ENCODE measurements at regions not wholly inside any gene's neighbourhood (a gene's known extent, or its start where the extent isn't known, plus 50 kb on each side); places are given as distances from the start of the nearest gene placed in this dataset.

DNA sequence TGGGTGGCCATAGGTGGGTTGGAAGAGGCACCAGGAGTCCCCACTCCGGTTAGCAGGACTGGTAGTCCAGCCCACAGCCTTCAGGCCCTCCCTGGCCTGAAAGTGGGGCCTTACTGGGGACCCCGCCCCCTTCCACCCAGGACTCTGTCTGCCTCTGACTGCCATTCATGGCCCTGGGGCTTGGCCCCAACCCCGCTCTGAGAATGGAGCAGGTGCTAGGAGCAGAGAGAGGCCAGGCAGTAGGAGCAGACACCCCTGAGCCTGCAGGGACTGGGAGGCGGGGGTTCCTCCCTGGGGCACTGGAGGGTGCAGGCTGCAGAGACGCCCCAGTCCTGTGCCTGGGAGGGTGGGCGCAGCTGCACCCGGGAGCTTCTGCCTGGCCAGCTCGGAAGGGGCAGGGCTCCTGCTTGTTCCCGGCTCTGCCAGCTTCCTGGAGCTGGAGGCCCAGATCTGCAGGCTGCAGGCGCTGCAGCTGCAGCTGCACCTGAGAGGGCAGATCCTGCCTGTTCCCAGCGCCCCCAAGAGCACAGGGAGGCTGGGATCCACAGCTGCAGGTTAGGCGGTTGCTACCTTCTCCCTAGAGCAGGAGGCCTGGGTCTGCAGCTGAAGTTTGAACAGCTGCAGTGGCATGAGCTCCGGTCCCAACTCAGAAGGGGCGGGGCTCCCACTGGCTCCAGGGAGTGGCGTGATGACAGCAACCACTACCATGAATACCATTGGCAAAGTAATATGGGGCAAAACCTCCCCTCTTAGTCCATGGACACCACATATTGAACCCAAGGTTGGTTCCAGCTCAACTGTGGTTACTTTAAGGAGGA lies 194.7 kb downstream of the SQOR start:
- H3K4me1 ChIP-seq (ENCODE audit: control insufficient read depth in 2 of 2, insufficient read depth in 2 of 2, low read length in 2 of 2), result no peaks in the 10 kb centered on the region
- no peak overlapping the region for H2AFZ ChIP-seq (ENCODE audit: insufficient read depth, low read depth, low read length, poor library complexity, severe bottlenecking)
- no peak overlapping the region for H3K9ac ChIP-seq (ENCODE audit: low read length)
- H3K27me3 ChIP-seq (replicated peaks in 1 of 4; ENCODE audit: control extremely low read depth in 1 of 4, control insufficient read depth in 3 of 4, insufficient read depth in 4 of 4, low read length in 3 of 4), result no peaks in the 10 kb centered on the region
- CTCF ChIA-PET, result no interaction called here
- H3K9me3 Mint-ChIP-seq (ENCODE audit: insufficient read depth), result no peaks in the 10 kb centered on the region
- H3K27ac Mint-ChIP-seq, result no peak overlapping the region
- H3K4me3 ChIP-seq (ENCODE audit: control extremely low read depth in 1 of 5, extremely low read depth in 1 of 5, insufficient read depth in 1 of 5, low read depth in 2 of 5, low read length in 4 of 5), result no peak overlapping the region
- no peaks in the 10 kb centered on the region for H3K9me3 ChIP-seq (ENCODE audit: control extremely low read depth in 1 of 3, control insufficient read depth in 2 of 3, insufficient read depth in 1 of 3, low read length in 2 of 3)
- DNase-seq (no peak), ATAC-seq (ENCODE audit: low read depth) (no peak)
- intact Hi-C loops (cut with micrococcal nuclease), result no loop called here
- H3K79me2 ChIP-seq (ENCODE audit: control insufficient read depth, insufficient read depth, low read length), result no peaks in the 10 kb centered on the region
- WGBS (ENCODE audit: insufficient coverage), result 87% methylated on average over 14 of the region's 15 CpGs
- H3K27ac ChIP-seq (ENCODE audit: low read length in 2 of 2), result no peak overlapping the region
- no peaks in the 10 kb centered on the region for H3K4me1 Mint-ChIP-seq
- H3K36me3 ChIP-seq (replicated peaks in 1 of 2; ENCODE audit: control extremely low read depth in 1 of 2, control insufficient read depth in 1 of 2, extremely low read depth in 1 of 2, insufficient read depth in 2 of 2, low read length in 1 of 2), result no peaks in the 10 kb centered on the region
- POLR2A ChIA-PET, result no interaction called here
- H3K4me3 Mint-ChIP-seq, result no peak overlapping the region
- TF ChIP-seq, protein P1, sequence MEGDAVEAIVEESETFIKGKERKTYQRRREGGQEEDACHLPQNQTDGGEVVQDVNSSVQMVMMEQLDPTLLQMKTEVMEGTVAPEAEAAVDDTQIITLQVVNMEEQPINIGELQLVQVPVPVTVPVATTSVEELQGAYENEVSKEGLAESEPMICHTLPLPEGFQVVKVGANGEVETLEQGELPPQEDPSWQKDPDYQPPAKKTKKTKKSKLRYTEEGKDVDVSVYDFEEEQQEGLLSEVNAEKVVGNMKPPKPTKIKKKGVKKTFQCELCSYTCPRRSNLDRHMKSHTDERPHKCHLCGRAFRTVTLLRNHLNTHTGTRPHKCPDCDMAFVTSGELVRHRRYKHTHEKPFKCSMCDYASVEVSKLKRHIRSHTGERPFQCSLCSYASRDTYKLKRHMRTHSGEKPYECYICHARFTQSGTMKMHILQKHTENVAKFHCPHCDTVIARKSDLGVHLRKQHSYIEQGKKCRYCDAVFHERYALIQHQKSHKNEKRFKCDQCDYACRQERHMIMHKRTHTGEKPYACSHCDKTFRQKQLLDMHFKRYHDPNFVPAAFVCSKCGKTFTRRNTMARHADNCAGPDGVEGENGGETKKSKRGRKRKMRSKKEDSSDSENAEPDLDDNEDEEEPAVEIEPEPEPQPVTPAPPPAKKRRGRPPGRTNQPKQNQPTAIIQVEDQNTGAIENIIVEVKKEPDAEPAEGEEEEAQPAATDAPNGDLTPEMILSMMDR (IDR thresholded peaks at IDR 0.05), result no peak
- no peak for TF ChIP-seq EZH2 (IDR thresholded peaks at IDR 0.05; ENCODE audit: borderline replicate concordance, insufficient read depth, low read depth, low read length, poor library complexity, severe bottlenecking)
- H3K4me2 ChIP-seq (replicated peaks; ENCODE audit: low read depth, low read length, poor library complexity, severe bottlenecking), result no peak overlapping the region
- H4K20me1 ChIP-seq (ENCODE audit: control insufficient read depth, insufficient read depth, low read length, poor library complexity, severe bottlenecking), result no peaks in the 10 kb centered on the region
- H3K27me3 Mint-ChIP-seq, result no peaks in the 10 kb centered on the region

DNA sequence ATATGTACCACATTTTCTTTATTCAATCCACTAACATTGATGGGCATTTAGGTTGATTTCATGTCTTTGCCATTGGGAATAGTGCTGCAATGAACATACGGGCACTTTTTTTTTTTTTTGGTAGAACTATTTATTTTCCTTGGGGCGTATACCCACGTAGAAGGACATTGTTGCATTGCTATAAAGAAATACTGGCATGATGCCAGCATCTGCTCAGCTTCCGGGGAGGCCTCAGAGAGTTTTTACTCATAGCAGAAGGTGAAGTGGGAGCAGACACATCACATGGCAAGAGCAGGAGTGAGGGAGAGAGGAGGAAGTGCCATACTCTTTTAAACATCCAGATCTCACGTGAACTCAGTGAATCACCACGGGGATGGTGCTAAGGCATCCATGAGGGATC lies 197.0 kb downstream of the SQOR start:
- no peak overlapping the region for H3K4me3 ChIP-seq (ENCODE audit: control extremely low read depth in 1 of 5, extremely low read depth in 1 of 5, insufficient read depth in 1 of 5, low read depth in 2 of 5, low read length in 4 of 5)
- no peaks in the 10 kb centered on the region for H3K9me3 Mint-ChIP-seq (ENCODE audit: insufficient read depth)
- H3K27ac Mint-ChIP-seq, result no peak overlapping the region
- DNase-seq (no peak), ATAC-seq (ENCODE audit: low read depth) (no peak)
- H3K27me3 ChIP-seq (replicated peaks in 1 of 4; ENCODE audit: control extremely low read depth in 1 of 4, control insufficient read depth in 3 of 4, insufficient read depth in 4 of 4, low read length in 3 of 4), result no peaks in the 10 kb centered on the region
- H3K4me1 Mint-ChIP-seq, result no peaks in the 10 kb centered on the region
- no peaks in the 10 kb centered on the region for H3K36me3 ChIP-seq (replicated peaks in 1 of 2; ENCODE audit: control extremely low read depth in 1 of 2, control insufficient read depth in 1 of 2, extremely low read depth in 1 of 2, insufficient read depth in 2 of 2, low read length in 1 of 2)
- no peak overlapping the region for H3K4me2 ChIP-seq (replicated peaks; ENCODE audit: low read depth, low read length, poor library complexity, severe bottlenecking)
- ChIA-PET POLR2A (no interaction called here), CTCF (no interaction called here)
- intact Hi-C loops (cut with micrococcal nuclease), result no loop called here
- no peak overlapping the region for H3K9ac ChIP-seq (ENCODE audit: low read length)
- H3K4me1 ChIP-seq (ENCODE audit: control insufficient read depth in 2 of 2, insufficient read depth in 2 of 2, low read length in 2 of 2), result no peaks in the 10 kb centered on the region
- no peaks in the 10 kb centered on the region for H3K27me3 Mint-ChIP-seq
- TF ChIP-seq EZH2 (IDR thresholded peaks at IDR 0.05; ENCODE audit: borderline replicate concordance, insufficient read depth, low read depth, low read length, poor library complexity, severe bottlenecking), result no peak
- TF ChIP-seq, protein P1 (IDR thresholded peaks at IDR 0.05), result no peak
- 90% methylated on average over 3 of the region's 6 CpGs for WGBS (ENCODE audit: insufficient coverage)
- no peaks in the 10 kb centered on the region for H3K79me2 ChIP-seq (ENCODE audit: control insufficient read depth, insufficient read depth, low read length)
- no peaks in the 10 kb centered on the region for H4K20me1 ChIP-seq (ENCODE audit: control insufficient read depth, insufficient read depth, low read length, poor library complexity, severe bottlenecking)
- no peak overlapping the region for H3K27ac ChIP-seq (ENCODE audit: low read length in 2 of 2)
- no peak overlapping the region for H2AFZ ChIP-seq (ENCODE audit: insufficient read depth, low read depth, low read length, poor library complexity, severe bottlenecking)
- no peaks in the 10 kb centered on the region for H3K9me3 ChIP-seq (ENCODE audit: control extremely low read depth in 1 of 3, control insufficient read depth in 2 of 3, insufficient read depth in 1 of 3, low read length in 2 of 3)
- no peak overlapping the region for H3K4me3 Mint-ChIP-seq

All from B cell (primary cell).